RWPE1 (cell line): ENCODE measurements at regions not wholly inside any gene's neighbourhood (a gene's known extent, or its start where the extent isn't known, plus 50 kb on each side); places are given as distances from the start of the nearest gene placed in this dataset.

Experiments
- CTCF ChIA-PET: fragments of 350-600 bp; sonication (Branson Sonifier 250); formaldehyde crosslinking; extraction: SDS; loops from one replicate; lab custom pipeline; 2021; lab: Yijun Ruan, JAX
- POLR2A ChIA-PET: fragments of 400-600 bp; formaldehyde crosslinking; extraction: SDS; loops from one replicate; lab custom pipeline; 2020; ENCODE audit warnings: antibody characterized with exemption; ENCODE audit not compliant: low non-redundant PET; lab: Yijun Ruan, JAX
- DNase-seq: peaks from one replicate; pipeline ENCODE4 v3.0.0; 2012; ENCODE audit warnings: low spot score
- H3K27ac ChIP-seq: fragments of 450-650 bp; 2 replicates; pipeline ENCODE4 v1.5.1; 2017
- CTCF ChIP-seq: fragments of 450-650 bp; conservative IDR thresholded peaks from 2 replicates; pipeline ENCODE4 v1.5.1; 2017; ENCODE audit warnings: low read depth, mild to moderate bottlenecking

GRCh38 chr1:228975238-228975907, 240.1 kb downstream of the RHOU start:
- no peak overlapping the region for H3K27ac ChIP-seq
- no peak for DNase-seq
- ChIA-PET CTCF (interaction anchor here (0.5 to 0.6 kb wide), 4 partner anchors 75 to 472 kb away, joined by 3 read pairs; no protein-coding TSS in a partner anchor), POLR2A (no interaction called here)
- TF ChIP-seq CTCF, result no peak

GRCh38 chr1:228976316-228976715, 241.0 kb downstream of the RHOU start:
- no peak for DNase-seq
- H3K27ac ChIP-seq, result no peak overlapping the region
- CTCF ChIA-PET, result interaction anchor here (0.5 kb wide), 2 partner anchors 74 to 273 kb away, joined by 3 to 5 read pairs; no protein-coding TSS in a partner anchor
- POLR2A ChIA-PET, result no interaction called here
- TF ChIP-seq CTCF, result no peak

- no peak for TF ChIP-seq CTCF
- CTCF ChIA-PET, result no interaction called here
- H3K27ac ChIP-seq, result no peak overlapping the region
- DNase-seq, result no peak
- POLR2A ChIA-PET, result no interaction called here
These were observed 242.0 kb downstream of the RHOU start for GRCh38 chr1:228977307-228977706.

- DNase-seq, result no peak
- CTCF ChIA-PET, result no interaction called here
- H3K27ac ChIP-seq, result no peak overlapping the region
- POLR2A ChIA-PET, result no interaction called here
- TF ChIP-seq CTCF, result no peak
These were observed 242.5 kb downstream of the RHOU start for GRCh38 chr1:228977741-228978140.

- CTCF ChIA-PET, result no interaction called here
- DNase-seq, result no peak
- TF ChIP-seq CTCF, result no peak
- POLR2A ChIA-PET, result no interaction called here
- H3K27ac ChIP-seq, result no peak overlapping the region
These were observed 243.4 kb downstream of the RHOU start for GRCh38 chr1:228978484-228979324.

- no peak for TF ChIP-seq CTCF
- H3K27ac ChIP-seq, result no peak overlapping the region
- ChIA-PET CTCF (no interaction called here), POLR2A (no interaction called here)
- no peak for DNase-seq
These were observed 244.0 kb downstream of the RHOU start for GRCh38 chr1:228979325-228979699.
